ENCODE measurements at regions not wholly inside any gene's neighbourhood (a gene's known extent, or its start where the extent isn't known, plus 50 kb on each side); places are given as distances from the start of the nearest gene placed in this dataset.

GRCh38 chrX:39910651-39911050 is 187.1 kb downstream of the BCOR start:
- no peak for DNase-seq
- 47% methylated on average over 7 of the region's 17 CpGs for WGBS (ENCODE audit: low lambda C conversion rate)
- no peaks in the 10 kb centered on the region for H3K36me3 ChIP-seq (replicated peaks in 1 of 2; ENCODE audit: control insufficient read depth in 1 of 2, insufficient read depth in 2 of 2, low read length in 1 of 2)
- H3K9ac ChIP-seq: no peak overlapping the region
- H3K4me3 ChIP-seq (ENCODE audit: low read depth in 2 of 2, low read length in 1 of 2): no peak overlapping the region
- H3K79me2 ChIP-seq (ENCODE audit: insufficient read depth): no peaks in the 10 kb centered on the region
- no peaks in the 10 kb centered on the region for H3K9me3 ChIP-seq
- H4K20me1 ChIP-seq (ENCODE audit: insufficient read depth): no peaks in the 10 kb centered on the region
- H3K27me3 ChIP-seq (ENCODE audit: insufficient read depth): no peaks in the 10 kb centered on the region
- POLR2A ChIA-PET: no interaction called here
- H3K4me1 ChIP-seq (ENCODE audit: control insufficient read depth in 1 of 2, insufficient read depth in 2 of 2, low read depth in 1 of 2, low read length in 1 of 2): peaks cover 5 to 20% of the 10 kb centered on the region in 2 experiments; a peak in 2 of 4 replicates
- H3K4me2 ChIP-seq: no peak overlapping the region
- H3K27ac ChIP-seq (ENCODE audit: low read depth in 2 of 2, low read length in 1 of 2): no peak overlapping the region
- CTCF ChIA-PET: no interaction called here
- TF ChIP-seq USF1 (IDR thresholded peaks at IDR 0.05; ENCODE audit: borderline replicate concordance, low read depth) (no peak), FOXM1 (IDR thresholded peaks at IDR 0.05; ENCODE audit: low read depth) (no peak), EZH2phosphoT487 (IDR thresholded peaks at IDR 0.05; ENCODE audit: borderline replicate concordance, low read depth) (no peak), RXRA (IDR thresholded peaks at IDR 0.05; ENCODE audit: borderline replicate concordance, low read depth) (no peak), TEAD4 (IDR thresholded peaks at IDR 0.05; ENCODE audit: borderline replicate concordance, insufficient read depth) (no peak), EP300 (IDR thresholded peaks at IDR 0.05; ENCODE audit: borderline replicate concordance in 1 of 2, low read depth in 1 of 2, low read length in 1 of 2) (no peak), FOXJ3 (CRISPR knock-in tag; IDR thresholded peaks at IDR 0.05) (no peak), MAX (IDR thresholded peaks at IDR 0.05; ENCODE audit: low read depth) (no peak), CTCF (IDR thresholded peaks at IDR 0.05) (no peak), IRF3 (IDR thresholded peaks at IDR 0.05; ENCODE audit: low read depth, low read length) (no peak), NFIC (IDR thresholded peaks at IDR 0.05; ENCODE audit: borderline replicate concordance) (no peak), USF2 (IDR thresholded peaks at IDR 0.05; ENCODE audit: borderline replicate concordance, low read depth, low read length) (no peak), GABPA (IDR thresholded peaks at IDR 0.05; ENCODE audit: low read depth) (no peak), PBX3 (IDR thresholded peaks at IDR 0.05) (no peak), TCF12 (IDR thresholded peaks at IDR 0.05) (no peak), POLR2AphosphoS5 (IDR thresholded peaks at IDR 0.05; ENCODE audit: low read depth, low read length) (no peak), RFX5 (IDR thresholded peaks at IDR 0.05; ENCODE audit: low read length) (no peak), ZBTB33 (IDR thresholded peaks at IDR 0.05; ENCODE audit: borderline replicate concordance, low read depth) (no peak), GATA2 (CRISPR knock-in tag; IDR thresholded peaks at IDR 0.05) (no peak), RAD21 (IDR thresholded peaks at IDR 0.05; ENCODE audit: low read length) (no peak)
- H3F3A ChIP-seq (replicated peaks; ENCODE audit: insufficient read depth): no peaks in the 10 kb centered on the region
- H3K9me2 ChIP-seq: no peaks in the 10 kb centered on the region
- no peak overlapping the region for H2AFZ ChIP-seq (ENCODE audit: low read depth)
